B cell (primary cell): ENCODE measurements at regions not wholly inside any gene's neighbourhood (a gene's known extent, or its start where the extent isn't known, plus 50 kb on each side); places are given as distances from the start of the nearest gene placed in this dataset.

Experiments used
- ATAC-seq: fragments of 200-7000 bp; cut with Tn5 transposase; one replicate; pipeline ENCODE4 v1.10.0; 2021; ENCODE audit warnings: low read depth, mild to moderate bottlenecking, moderate number of reproducible peaks, moderate library complexity
- CTCF ChIA-PET: fragments of 350-600 bp; sonication (Branson Sonifier 250); formaldehyde crosslinking; loops from one replicate; lab custom pipeline; 2021; ENCODE audit warnings: antibody characterized with exemption, inconsistent platforms; lab: Charles Lee
- POLR2A ChIA-PET: fragments of 350-600 bp; sonication (Branson Sonifier 250); formaldehyde crosslinking; loops from one replicate; lab custom pipeline; 2021; ENCODE audit warnings: antibody characterized with exemption; lab: Charles Lee
- DNase-seq: peaks from one replicate; pipeline ENCODE4 v3.0.0; 2013
- H2AFZ ChIP-seq: 2 replicates; pipeline ENCODE4 v1.6.1; 2012; ENCODE audit warnings: mild to moderate bottlenecking, low read depth, low read length; ENCODE audit not compliant: insufficient read depth, poor library complexity, severe bottlenecking
- H3K27ac ChIP-seq, 2 donors: 1 replicate in 1 of 2; 2 replicates in 1 of 2; pipeline ENCODE4 v1.5.1; 2012 to 2013; ENCODE audit warnings: low read length in 2 of 2, mild to moderate bottlenecking in 2 of 2, moderate library complexity in 1 of 2
- H3K27me3 ChIP-seq, 4 experiments: fragments of 200-600 bp in 1 of 4; sonication (generic) in 1 of 4; replicated peaks in 1 of 4; 1 replicate in 2 of 4; 2 replicates in 2 of 4; pipeline versions ENCODE4 v1.6.1 to v1.7.0; 2013 to 2016; ENCODE audit warnings: low read length in 3 of 4, mild to moderate bottlenecking in 2 of 4, mixed read lengths in 1 of 4, moderate library complexity in 1 of 4; ENCODE audit not compliant: insufficient read depth in 4 of 4, control insufficient read depth in 3 of 4; ENCODE audit errors: control extremely low read depth in 1 of 4
- H3K36me3 ChIP-seq, 2 experiments: replicated peaks in 1 of 2; 1 replicate in 1 of 2; 2 replicates in 1 of 2; pipeline versions ENCODE4 v1.6.1 to v1.7.1; 2013; ENCODE audit warnings: low read length in 1 of 2; ENCODE audit not compliant: insufficient read depth in 2 of 2, control insufficient read depth in 1 of 2; ENCODE audit errors: control extremely low read depth in 1 of 2, extremely low read depth in 1 of 2
- H3K4me1 ChIP-seq, 2 donors: fragments of 200-600 bp in 1 of 2; sonication (generic) in 1 of 2; 1 replicate in 1 of 2; 2 replicates in 1 of 2; pipeline versions ENCODE4 v1.5.1 to v1.6.1; 2013 to 2017; ENCODE audit warnings: low read length in 2 of 2; ENCODE audit not compliant: control insufficient read depth in 2 of 2, insufficient read depth in 2 of 2
- H3K4me2 ChIP-seq: replicated peaks from 2 replicates; pipeline ENCODE3; 2012; ENCODE audit warnings: mild to moderate bottlenecking, low read depth, low read length; ENCODE audit not compliant: poor library complexity, severe bottlenecking
- H3K4me3 ChIP-seq, 5 experiments: fragments of 200-600 bp in 1 of 5; sonication (generic) in 1 of 5; 1 replicate in 3 of 5; 2 replicates in 2 of 5; pipeline versions ENCODE4 v1.5.1 to v1.7.0; 2011 to 2016; ENCODE audit warnings: low read length in 4 of 5, mild to moderate bottlenecking in 4 of 5, low read depth in 2 of 5, control low read depth in 1 of 5, moderate library complexity in 1 of 5; ENCODE audit not compliant: insufficient read depth in 1 of 5; ENCODE audit errors: control extremely low read depth in 1 of 5, extremely low read depth in 1 of 5
- H3K79me2 ChIP-seq: fragments of 200-600 bp; sonication (generic); one replicate; pipeline ENCODE4 v1.6.0; 2016; ENCODE audit warnings: low read length; ENCODE audit not compliant: control insufficient read depth, insufficient read depth
- H3K9ac ChIP-seq: fragments of 200-600 bp; sonication (generic); 2 replicates; pipeline ENCODE4 v1.6.1; 2017; ENCODE audit warnings: mild to moderate bottlenecking, low read length, moderate library complexity
- H3K9me3 ChIP-seq, 3 donors: one replicate each; pipeline versions ENCODE4 v1.6.1 to v1.7.1; 2013; ENCODE audit warnings: low read length in 2 of 3; ENCODE audit not compliant: control insufficient read depth in 2 of 3, insufficient read depth in 1 of 3; ENCODE audit errors: control extremely low read depth in 1 of 3
- H4K20me1 ChIP-seq: 2 replicates; pipeline ENCODE4 v1.6.0; 2012; ENCODE audit warnings: mild to moderate bottlenecking, low read length; ENCODE audit not compliant: insufficient read depth, control insufficient read depth, poor library complexity, severe bottlenecking
- H3K27ac Mint-ChIP-seq: one replicate; pipeline ENCODE4 v1.8.0; 2021; ENCODE audit warnings: mixed read lengths
- H3K27me3 Mint-ChIP-seq: one replicate; pipeline ENCODE4 v1.8.0; 2021; ENCODE audit warnings: mixed read lengths
- H3K4me1 Mint-ChIP-seq: one replicate; pipeline ENCODE4 v1.8.0; 2021; ENCODE audit warnings: mixed read lengths
- H3K4me3 Mint-ChIP-seq: one replicate; pipeline ENCODE4 v1.8.0; 2021; ENCODE audit warnings: mixed read lengths
- H3K9me3 Mint-ChIP-seq: one replicate; pipeline ENCODE4 v1.8.0; 2022; ENCODE audit warnings: mixed read lengths; ENCODE audit not compliant: insufficient read depth
- EZH2 ChIP-seq: IDR thresholded peaks from 2 replicates; pipeline ENCODE4 v1.6.1; 2012; ENCODE audit warnings: borderline replicate concordance, low read depth, mild to moderate bottlenecking, moderate library complexity, low read length; ENCODE audit not compliant: insufficient read depth, poor library complexity, severe bottlenecking
- WGBS: methylation state at CpG from one replicate; pipeline ENCODE4 v1.1.5; 2013; ENCODE audit warnings: missing lambda C conversion rate; ENCODE audit not compliant: insufficient coverage; 5-methylcytosine and 5-hydroxymethylcytosine counted together
- intact Hi-C: fragments of 100-400 bp; cut with micrococcal nuclease; formaldehyde crosslinking; loops from one replicate; pipeline ENCODE4 v1.10.0; 2022
- TF ChIP-seq, protein P1 (sequence below): fragments of 200-600 bp; IDR thresholded peaks from one replicate; pipeline ENCODE4 v1.8.0; 2022; ENCODE audit warnings: antibody characterized with exemption, mild to moderate bottlenecking

DNA sequence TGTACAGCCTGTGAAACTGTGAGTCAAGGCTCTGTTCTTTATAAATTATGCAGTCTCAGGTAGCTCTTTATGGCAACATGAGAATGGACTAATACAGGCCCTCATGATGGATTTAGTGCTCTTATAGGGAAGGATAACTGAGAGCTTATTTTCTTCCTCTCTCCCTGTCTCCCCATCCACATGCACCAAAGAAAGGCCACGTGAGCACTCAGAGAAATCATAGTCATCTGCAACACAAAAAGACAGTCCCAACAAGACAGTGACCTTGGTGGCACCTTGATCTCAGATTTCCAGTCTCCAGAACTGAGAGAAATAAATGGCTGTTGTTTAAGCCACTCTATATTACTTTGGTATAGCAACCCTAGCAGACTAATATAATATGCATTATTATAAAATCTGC lies 2133.6 kb upstream of the ACO1 start:
- Mint-ChIP-seq H3K4me1 (no peaks in the 10 kb centered on the region), H3K27me3 (no peaks in the 10 kb centered on the region), H3K4me3 (no peak overlapping the region), H3K27ac (no peak overlapping the region), H3K9me3 (no peaks in the 10 kb centered on the region)
- no CpG with 5 or more reads among the region's 1 CpG for WGBS
- H3K9me3 ChIP-seq = no peaks in the 10 kb centered on the region
- H3K79me2 ChIP-seq = no peaks in the 10 kb centered on the region
- no peak overlapping the region for H3K4me2 ChIP-seq
- POLR2A ChIA-PET = no interaction called here
- H3K27ac ChIP-seq = no peak overlapping the region
- H3K36me3 ChIP-seq = no peaks in the 10 kb centered on the region
- no peak overlapping the region for H3K9ac ChIP-seq
- H3K4me1 ChIP-seq = no peaks in the 10 kb centered on the region
- CTCF ChIA-PET = no interaction called here
- intact Hi-C loops = no loop called here
- TF ChIP-seq, protein P1, sequence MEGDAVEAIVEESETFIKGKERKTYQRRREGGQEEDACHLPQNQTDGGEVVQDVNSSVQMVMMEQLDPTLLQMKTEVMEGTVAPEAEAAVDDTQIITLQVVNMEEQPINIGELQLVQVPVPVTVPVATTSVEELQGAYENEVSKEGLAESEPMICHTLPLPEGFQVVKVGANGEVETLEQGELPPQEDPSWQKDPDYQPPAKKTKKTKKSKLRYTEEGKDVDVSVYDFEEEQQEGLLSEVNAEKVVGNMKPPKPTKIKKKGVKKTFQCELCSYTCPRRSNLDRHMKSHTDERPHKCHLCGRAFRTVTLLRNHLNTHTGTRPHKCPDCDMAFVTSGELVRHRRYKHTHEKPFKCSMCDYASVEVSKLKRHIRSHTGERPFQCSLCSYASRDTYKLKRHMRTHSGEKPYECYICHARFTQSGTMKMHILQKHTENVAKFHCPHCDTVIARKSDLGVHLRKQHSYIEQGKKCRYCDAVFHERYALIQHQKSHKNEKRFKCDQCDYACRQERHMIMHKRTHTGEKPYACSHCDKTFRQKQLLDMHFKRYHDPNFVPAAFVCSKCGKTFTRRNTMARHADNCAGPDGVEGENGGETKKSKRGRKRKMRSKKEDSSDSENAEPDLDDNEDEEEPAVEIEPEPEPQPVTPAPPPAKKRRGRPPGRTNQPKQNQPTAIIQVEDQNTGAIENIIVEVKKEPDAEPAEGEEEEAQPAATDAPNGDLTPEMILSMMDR = no peak
- no peak for TF ChIP-seq EZH2
- no peak overlapping the region for H2AFZ ChIP-seq
- ATAC-seq = no peak
- no peaks in the 10 kb centered on the region for H3K27me3 ChIP-seq
- H3K4me3 ChIP-seq = no peak overlapping the region
- no peak for DNase-seq
- no peaks in the 10 kb centered on the region for H4K20me1 ChIP-seq

GRCh38 chr9:30258094-30258493 lies 2126.3 kb upstream of the ACO1 start:
- H3K9ac ChIP-seq = no peak overlapping the region

More at GRCh38 chr9:30258094-30258493, 2126.3 kb upstream of the ACO1 start:
- CTCF ChIA-PET = no interaction called here
- Mint-ChIP-seq H3K27me3 (no peaks in the 10 kb centered on the region), H3K4me3 (no peak overlapping the region), H3K27ac (no peak overlapping the region), H3K9me3 (peaks cover 9% of the 10 kb centered on the region), H3K4me1 (no peaks in the 10 kb centered on the region)
- no peaks in the 10 kb centered on the region for H3K4me1 ChIP-seq
- no peaks in the 10 kb centered on the region for H3K9me3 ChIP-seq
- H3K27ac ChIP-seq = no peak overlapping the region
- POLR2A ChIA-PET = no interaction called here
- no peak for TF ChIP-seq EZH2
- TF ChIP-seq, protein P1 = no peak
- ATAC-seq (no peak), DNase-seq (no peak)
- intact Hi-C loops = no loop called here
- no CpG with 5 or more reads among the region's 4 CpGs for WGBS
- no peak overlapping the region for H2AFZ ChIP-seq
- no peaks in the 10 kb centered on the region for H3K36me3 ChIP-seq
- no peaks in the 10 kb centered on the region for H4K20me1 ChIP-seq
- no peaks in the 10 kb centered on the region for H3K27me3 ChIP-seq
- no peak overlapping the region for H3K4me3 ChIP-seq
- no peaks in the 10 kb centered on the region for H3K79me2 ChIP-seq
- no peak overlapping the region for H3K4me2 ChIP-seq
